HEK293 (cell line): ENCODE measurements at regions not wholly inside any gene's neighbourhood (a gene's known extent, or its start where the extent isn't known, plus 50 kb on each side); places are given as distances from the start of the nearest gene placed in this dataset.
A peak's percentile ranks its signal among the peaks of the same experiment; 100 is the strongest.

Experiments
- KLF16 ChIP-seq: fragments of 450-650 bp; formaldehyde crosslinking; IDR thresholded peaks from 2 replicates; pipeline ENCODE4 v1.5.1; 2017; ENCODE audit warnings: missing biosample characterization, missing genetic modification characterization
- YY1 ChIP-seq: fragments of 450-650 bp; formaldehyde crosslinking; IDR thresholded peaks from 2 replicates; pipeline ENCODE4 v1.5.1; 2018; ENCODE audit warnings: missing biosample characterization, missing genetic modification characterization
- ZNF121 ChIP-seq: fragments of 450-650 bp; formaldehyde crosslinking; IDR thresholded peaks from 2 replicates; pipeline ENCODE4 v1.5.1; 2016; ENCODE audit warnings: missing biosample characterization, missing genetic modification characterization
- ZNF660 ChIP-seq: fragments of 450-650 bp; IDR thresholded peaks from 2 replicates; pipeline ENCODE4 v1.5.1; 2018; ENCODE audit warnings: missing biosample characterization, mild to moderate bottlenecking, missing genetic modification characterization
- ZNF670 ChIP-seq: fragments of 450-650 bp; formaldehyde crosslinking; IDR thresholded peaks from 2 replicates; pipeline ENCODE4 v1.5.1; 2016; ENCODE audit warnings: missing biosample characterization, missing genetic modification characterization, low read depth
- TF ChIP-seq, protein P1 (sequence below): fragments of 450-650 bp; formaldehyde crosslinking; IDR thresholded peaks from 2 replicates; pipeline ENCODE4 v1.5.1; 2016; ENCODE audit warnings: missing biosample characterization, missing genetic modification characterization
- TF ChIP-seq, protein P2 (sequence below): fragments of 450-650 bp; formaldehyde crosslinking; conservative IDR thresholded peaks from 2 replicates; pipeline ENCODE4 v1.5.1; 2016; ENCODE audit warnings: low read depth, missing biosample characterization, missing genetic modification characterization
- TF ChIP-seq, protein P3 (sequence below): fragments of 450-650 bp; formaldehyde crosslinking; IDR thresholded peaks from 2 replicates; pipeline ENCODE4 v1.5.1; 2016; ENCODE audit warnings: missing biosample characterization, missing genetic modification characterization

DNA sequence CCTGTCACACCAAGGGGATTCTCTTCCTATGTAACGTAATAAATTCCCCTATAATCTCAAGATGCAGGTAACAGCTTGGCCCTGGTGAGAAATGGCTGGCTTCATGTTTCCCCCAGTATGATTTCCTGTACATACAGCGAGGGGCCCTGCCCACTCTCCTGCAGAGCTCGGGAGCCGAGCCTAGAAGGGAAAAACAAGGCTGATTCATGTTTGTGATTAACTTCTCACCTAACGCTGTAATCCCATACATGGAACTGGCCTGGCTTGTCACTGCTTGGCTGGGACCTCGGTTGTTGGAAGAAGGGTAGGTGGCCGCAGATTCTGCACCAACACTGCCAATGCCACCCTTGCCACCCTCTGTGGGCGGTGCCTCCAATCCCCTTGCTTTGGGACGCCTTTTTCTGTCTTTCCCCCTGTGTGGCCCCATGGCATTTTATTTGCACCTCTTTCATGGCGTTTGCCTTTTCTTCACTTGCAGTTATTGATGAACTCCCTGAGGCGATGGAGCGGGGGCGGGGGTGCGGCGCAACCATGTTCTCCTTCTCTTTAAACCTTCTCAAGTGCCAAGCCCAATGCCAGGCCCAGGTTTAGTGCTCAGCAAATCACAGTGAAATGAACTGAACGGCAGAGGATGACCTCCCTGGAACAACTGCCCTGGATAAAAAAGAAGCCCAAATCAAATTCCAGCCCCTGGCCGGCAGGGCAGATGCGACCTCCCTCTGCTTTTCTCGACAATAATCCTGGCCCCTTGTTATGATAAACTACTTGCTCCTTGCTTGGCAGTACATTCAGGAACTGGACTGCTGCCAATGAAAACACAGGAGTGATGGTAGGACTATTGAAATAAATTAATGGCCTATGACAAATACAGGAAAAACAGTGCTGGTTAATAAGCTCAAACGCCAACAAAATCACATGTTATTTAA, 108.1 kb downstream of the TMEM174 start:
- no peak for TF ChIP-seq KLF16 (tag by site-specific recombination)
- no peak for TF ChIP-seq ZNF670
- TF ChIP-seq, protein P1, sequence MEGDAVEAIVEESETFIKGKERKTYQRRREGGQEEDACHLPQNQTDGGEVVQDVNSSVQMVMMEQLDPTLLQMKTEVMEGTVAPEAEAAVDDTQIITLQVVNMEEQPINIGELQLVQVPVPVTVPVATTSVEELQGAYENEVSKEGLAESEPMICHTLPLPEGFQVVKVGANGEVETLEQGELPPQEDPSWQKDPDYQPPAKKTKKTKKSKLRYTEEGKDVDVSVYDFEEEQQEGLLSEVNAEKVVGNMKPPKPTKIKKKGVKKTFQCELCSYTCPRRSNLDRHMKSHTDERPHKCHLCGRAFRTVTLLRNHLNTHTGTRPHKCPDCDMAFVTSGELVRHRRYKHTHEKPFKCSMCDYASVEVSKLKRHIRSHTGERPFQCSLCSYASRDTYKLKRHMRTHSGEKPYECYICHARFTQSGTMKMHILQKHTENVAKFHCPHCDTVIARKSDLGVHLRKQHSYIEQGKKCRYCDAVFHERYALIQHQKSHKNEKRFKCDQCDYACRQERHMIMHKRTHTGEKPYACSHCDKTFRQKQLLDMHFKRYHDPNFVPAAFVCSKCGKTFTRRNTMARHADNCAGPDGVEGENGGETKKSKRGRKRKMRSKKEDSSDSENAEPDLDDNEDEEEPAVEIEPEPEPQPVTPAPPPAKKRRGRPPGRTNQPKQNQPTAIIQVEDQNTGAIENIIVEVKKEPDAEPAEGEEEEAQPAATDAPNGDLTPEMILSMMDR (tag by site-specific recombination), result no peak
- TF ChIP-seq ZNF121, result no peak
- TF ChIP-seq YY1 (tag by site-specific recombination), result no peak; the same call in 1 of the 2 replicates
- peak; percentile 89 for TF ChIP-seq ZNF660 (tag by site-specific recombination)
- TF ChIP-seq, protein P2, sequence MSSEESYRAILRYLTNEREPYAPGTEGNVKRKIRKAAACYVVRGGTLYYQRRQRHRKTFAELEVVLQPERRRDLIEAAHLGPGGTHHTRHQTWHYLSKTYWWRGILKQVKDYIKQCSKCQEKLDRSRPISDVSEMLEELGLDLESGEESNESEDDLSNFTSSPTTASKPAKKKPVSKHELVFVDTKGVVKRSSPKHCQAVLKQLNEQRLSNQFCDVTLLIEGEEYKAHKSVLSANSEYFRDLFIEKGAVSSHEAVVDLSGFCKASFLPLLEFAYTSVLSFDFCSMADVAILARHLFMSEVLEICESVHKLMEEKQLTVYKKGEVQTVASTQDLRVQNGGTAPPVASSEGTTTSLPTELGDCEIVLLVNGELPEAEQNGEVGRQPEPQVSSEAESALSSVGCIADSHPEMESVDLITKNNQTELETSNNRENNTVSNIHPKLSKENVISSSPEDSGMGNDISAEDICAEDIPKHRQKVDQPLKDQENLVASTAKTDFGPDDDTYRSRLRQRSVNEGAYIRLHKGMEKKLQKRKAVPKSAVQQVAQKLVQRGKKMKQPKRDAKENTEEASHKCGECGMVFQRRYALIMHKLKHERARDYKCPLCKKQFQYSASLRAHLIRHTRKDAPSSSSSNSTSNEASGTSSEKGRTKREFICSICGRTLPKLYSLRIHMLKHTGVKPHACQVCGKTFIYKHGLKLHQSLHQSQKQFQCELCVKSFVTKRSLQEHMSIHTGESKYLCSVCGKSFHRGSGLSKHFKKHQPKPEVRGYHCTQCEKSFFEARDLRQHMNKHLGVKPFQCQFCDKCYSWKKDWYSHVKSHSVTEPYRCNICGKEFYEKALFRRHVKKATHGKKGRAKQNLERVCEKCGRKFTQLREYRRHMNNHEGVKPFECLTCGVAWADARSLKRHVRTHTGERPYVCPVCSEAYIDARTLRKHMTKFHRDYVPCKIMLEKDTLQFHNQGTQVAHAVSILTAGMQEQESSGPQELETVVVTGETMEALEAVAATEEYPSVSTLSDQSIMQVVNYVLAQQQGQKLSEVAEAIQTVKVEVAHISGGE (tag by site-specific recombination), result no peak
- TF ChIP-seq, protein P3, sequence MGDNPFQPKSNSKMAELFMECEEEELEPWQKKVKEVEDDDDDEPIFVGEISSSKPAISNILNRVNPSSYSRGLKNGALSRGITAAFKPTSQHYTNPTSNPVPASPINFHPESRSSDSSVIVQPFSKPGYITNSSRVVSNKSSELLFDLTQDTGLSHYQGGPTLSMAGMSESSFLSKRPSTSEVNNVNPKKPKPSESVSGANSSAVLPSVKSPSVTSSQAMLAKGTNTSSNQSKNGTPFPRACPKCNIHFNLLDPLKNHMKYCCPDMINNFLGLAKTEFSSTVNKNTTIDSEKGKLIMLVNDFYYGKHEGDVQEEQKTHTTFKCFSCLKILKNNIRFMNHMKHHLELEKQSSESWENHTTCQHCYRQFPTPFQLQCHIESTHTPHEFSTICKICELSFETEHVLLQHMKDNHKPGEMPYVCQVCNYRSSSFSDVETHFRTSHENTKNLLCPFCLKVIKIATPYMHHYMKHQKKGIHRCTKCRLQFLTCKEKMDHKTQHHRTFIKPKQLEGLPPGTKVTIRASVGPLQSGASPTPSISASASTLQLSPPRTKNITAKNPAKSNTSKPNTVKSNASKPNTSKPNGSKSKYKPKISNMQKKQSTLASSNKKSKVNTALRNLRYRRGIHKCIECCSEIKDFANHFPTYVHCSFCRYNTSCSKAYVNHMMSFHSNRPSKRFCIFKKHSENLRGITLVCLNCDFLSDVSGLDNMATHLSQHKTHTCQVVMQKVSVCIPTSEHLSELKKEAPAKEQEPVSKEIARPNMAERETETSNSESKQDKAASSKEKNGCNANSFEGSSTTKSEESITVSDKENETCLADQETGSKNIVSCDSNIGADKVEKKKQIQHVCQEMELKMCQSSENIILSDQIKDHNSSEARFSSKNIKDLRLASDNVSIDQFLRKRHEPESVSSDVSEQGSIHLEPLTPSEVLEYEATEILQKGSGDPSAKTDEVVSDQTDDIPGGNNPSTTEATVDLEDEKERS (tag by site-specific recombination), result no peak
